Trophoblast cell (in vitro differentiated cells and primary cell): ENCODE measurements at regions not wholly inside any gene's neighbourhood (a gene's known extent, or its start where the extent isn't known, plus 50 kb on each side); places are given as distances from the start of the nearest gene placed in this dataset.
A peak's percentile ranks its signal among the peaks of the same experiment; 100 is the strongest.

Experiments
- DNase-seq, 2 donors: peaks; one replicate each; pipeline ENCODE4 v3.0.0-alpha.2; 2016
- H2AFZ ChIP-seq: 2 replicates; pipeline ENCODE4 v1.6.1; 2013; ENCODE audit warnings: low read length, moderate library complexity, mild to moderate bottlenecking; ENCODE audit not compliant: insufficient read depth, poor library complexity
- H2AK5ac ChIP-seq: 2 replicates; pipeline ENCODE4 v1.6.1; 2013; ENCODE audit warnings: mild to moderate bottlenecking, low read length
- H2BK120ac ChIP-seq: 2 replicates; pipeline ENCODE4 v1.6.1; 2013; ENCODE audit warnings: low read length, mild to moderate bottlenecking, moderate library complexity; ENCODE audit not compliant: insufficient read depth, poor library complexity
- H2BK12ac ChIP-seq: 2 replicates; pipeline ENCODE4 v1.6.1; 2013; ENCODE audit warnings: mild to moderate bottlenecking, low read length, moderate library complexity
- H2BK5ac ChIP-seq: 2 replicates; pipeline ENCODE4 v1.6.1; 2013; ENCODE audit warnings: low read length, low read depth, moderate library complexity, mild to moderate bottlenecking; ENCODE audit not compliant: poor library complexity
- H3K14ac ChIP-seq: 2 replicates; pipeline ENCODE4 v1.6.1; 2013; ENCODE audit warnings: mild to moderate bottlenecking, low read length
- H3K18ac ChIP-seq: 2 replicates; pipeline ENCODE4 v1.6.1; 2013; ENCODE audit warnings: mild to moderate bottlenecking, low read length
- H3K23ac ChIP-seq: 2 replicates; pipeline ENCODE4 v1.6.1; 2013; ENCODE audit warnings: low read length
- H3K27ac ChIP-seq: 2 replicates; pipeline ENCODE4 v1.5.1; 2013; ENCODE audit warnings: low read depth, mild to moderate bottlenecking, inconsistent platforms, low read length, moderate library complexity
- H3K27me3 ChIP-seq: 2 replicates; pipeline ENCODE4 v1.6.1; 2013; ENCODE audit warnings: inconsistent platforms, mild to moderate bottlenecking, low read length, moderate library complexity; ENCODE audit not compliant: insufficient read depth
- H3K36me3 ChIP-seq, 2 experiments: 1 replicate in 1 of 2; 2 replicates in 1 of 2; pipeline ENCODE4 v1.6.1; 2013; ENCODE audit warnings: low read length in 2 of 2, mild to moderate bottlenecking in 2 of 2, moderate library complexity in 1 of 2; ENCODE audit not compliant: insufficient read depth in 2 of 2, control insufficient read depth in 1 of 2
- H3K4ac ChIP-seq: 2 replicates; pipeline ENCODE4 v1.6.1; 2013; ENCODE audit warnings: low read depth, mild to moderate bottlenecking, low read length, moderate library complexity
- H3K4me1 ChIP-seq, 2 experiments: 1 replicate in 1 of 2; 2 replicates in 1 of 2; pipeline ENCODE4 v1.6.1; 2013; ENCODE audit warnings: low read length in 2 of 2, mild to moderate bottlenecking in 2 of 2, moderate library complexity in 1 of 2; ENCODE audit not compliant: insufficient read depth in 2 of 2, control insufficient read depth in 1 of 2
- H3K4me2 ChIP-seq: 2 replicates; pipeline ENCODE4 v1.6.1; 2013; ENCODE audit warnings: inconsistent platforms, mild to moderate bottlenecking, low read length, moderate library complexity
- H3K4me3 ChIP-seq: 2 replicates; pipeline ENCODE4 v1.5.1; 2013; ENCODE audit warnings: mild to moderate bottlenecking, low read depth, low read length, inconsistent platforms
- H3K79me1 ChIP-seq: one replicate; pipeline ENCODE4 v1.6.1; 2013; ENCODE audit warnings: low read length
- H3K79me2 ChIP-seq: 2 replicates; pipeline ENCODE4 v1.6.1; 2013; ENCODE audit warnings: low read length, mild to moderate bottlenecking; ENCODE audit not compliant: control insufficient read depth, insufficient read depth, poor library complexity
- H3K9ac ChIP-seq: 2 replicates; pipeline ENCODE4 v1.6.1; 2013; ENCODE audit warnings: mild to moderate bottlenecking, low read length
- H3K9me3 ChIP-seq: 2 replicates; pipeline ENCODE4 v1.6.1; 2013; ENCODE audit warnings: low read depth, mild to moderate bottlenecking, control low read depth, inconsistent platforms, low read length; ENCODE audit not compliant: insufficient read depth
- H4K12ac ChIP-seq: 2 replicates; pipeline ENCODE4 v1.6.1; 2013; ENCODE audit warnings: low read depth, mild to moderate bottlenecking, low read length, moderate library complexity
- H4K8ac ChIP-seq: 2 replicates; pipeline ENCODE4 v1.6.1; 2013; ENCODE audit warnings: low read depth, mild to moderate bottlenecking, low read length, moderate library complexity
- H4K91ac ChIP-seq: one replicate; pipeline ENCODE4 v1.6.1; 2013; ENCODE audit warnings: low read depth, mild to moderate bottlenecking, low read length, moderate library complexity
- WGBS: extraction: QIAGEN DNeasy Blood & Tissue Kit; methylation state at CpG from one replicate; pipeline ENCODE4 v1.1.7; 2013; ENCODE audit warnings: missing lambda C conversion rate; ENCODE audit not compliant: insufficient read length, insufficient coverage; ENCODE audit errors: extremely low coverage; 5-methylcytosine and 5-hydroxymethylcytosine counted together

GRCh38 chr3:174775603-174776002 is 83.5 kb upstream of the NAALADL2 start:
- H3K36me3 ChIP-seq = no peaks in the 10 kb centered on the region
- no peak overlapping the region for H2AK5ac ChIP-seq
- H3K9me3 ChIP-seq = no peaks in the 10 kb centered on the region
- WGBS = no CpG with 5 or more reads among the region's 3 CpGs
- H3K27me3 ChIP-seq = no peaks in the 10 kb centered on the region
- no peak overlapping the region for H3K27ac ChIP-seq
- no peak overlapping the region for H2AFZ ChIP-seq
- no peak overlapping the region for H2BK5ac ChIP-seq
- no peaks in the 10 kb centered on the region for H3K79me1 ChIP-seq
- no peak overlapping the region for H4K12ac ChIP-seq
- no peak overlapping the region for H2BK12ac ChIP-seq
- H3K79me2 ChIP-seq = no peaks in the 10 kb centered on the region
- no peak overlapping the region for H3K4me3 ChIP-seq
- no peak overlapping the region for H3K4ac ChIP-seq
- H3K4me2 ChIP-seq = no peak overlapping the region
- H4K91ac ChIP-seq = no peak overlapping the region
- H3K9ac ChIP-seq = no peak overlapping the region
- no peak overlapping the region for H3K18ac ChIP-seq
- H3K14ac ChIP-seq = no peak overlapping the region
- H4K8ac ChIP-seq = no peak overlapping the region
- no peak overlapping the region for H2BK120ac ChIP-seq
- no peaks in the 10 kb centered on the region for H3K4me1 ChIP-seq
- peak; percentile 61 to 91 for DNase-seq
- no peak overlapping the region for H3K23ac ChIP-seq

GRCh38 chr3:174776123-174776522 is 83.0 kb upstream of the NAALADL2 start:
- H3K4me1 ChIP-seq = no peaks in the 10 kb centered on the region
- no peak overlapping the region for H3K9ac ChIP-seq
- H3K79me2 ChIP-seq = no peaks in the 10 kb centered on the region

GRCh38 chr3:174776636-174777035 is 82.5 kb upstream of the NAALADL2 start:
- no peak overlapping the region for H2BK12ac ChIP-seq
- H3K4me3 ChIP-seq = no peak overlapping the region
- no peaks in the 10 kb centered on the region for H3K4me1 ChIP-seq
- no CpG with 5 or more reads among the region's 2 CpGs for WGBS
- no peak overlapping the region for H4K8ac ChIP-seq
- no peaks in the 10 kb centered on the region for H3K27me3 ChIP-seq
- no peaks in the 10 kb centered on the region for H3K36me3 ChIP-seq
- H4K91ac ChIP-seq = no peak overlapping the region
- no peak overlapping the region for H3K27ac ChIP-seq
- no peak overlapping the region for H3K14ac ChIP-seq
- H3K23ac ChIP-seq = no peak overlapping the region
- H3K9ac ChIP-seq = no peak overlapping the region
- no peak overlapping the region for H2BK5ac ChIP-seq
- no peaks in the 10 kb centered on the region for H3K9me3 ChIP-seq
- no peak overlapping the region for H2AK5ac ChIP-seq
- DNase-seq = peak in 1 of 2 donors; percentile 52
- no peak overlapping the region for H3K4ac ChIP-seq
- no peak overlapping the region for H4K12ac ChIP-seq
- H3K79me2 ChIP-seq = no peaks in the 10 kb centered on the region
- H3K18ac ChIP-seq = no peak overlapping the region
- H2AFZ ChIP-seq = no peak overlapping the region
- no peak overlapping the region for H2BK120ac ChIP-seq
- no peaks in the 10 kb centered on the region for H3K79me1 ChIP-seq
- H3K4me2 ChIP-seq = no peak overlapping the region

More at GRCh38 chr3:174776123-174776522, 83.0 kb upstream of the NAALADL2 start:
- Histone ChIP-seq H4K91ac (no peak overlapping the region), H2BK5ac (no peak overlapping the region), H3K36me3 (no peaks in the 10 kb centered on the region), H3K4me2 (no peak overlapping the region), H2AFZ (no peak overlapping the region), H2BK120ac (no peak overlapping the region), H3K23ac (no peak overlapping the region), H3K4ac (no peak overlapping the region), H3K79me1 (no peaks in the 10 kb centered on the region), H3K14ac (no peak overlapping the region), H2BK12ac (no peak overlapping the region), H4K8ac (no peak overlapping the region), H3K9me3 (no peaks in the 10 kb centered on the region), H3K4me3 (no peak overlapping the region), H3K18ac (no peak overlapping the region), H4K12ac (no peak overlapping the region), H2AK5ac (no peak overlapping the region), H3K27me3 (no peaks in the 10 kb centered on the region), H3K27ac (no peak overlapping the region)
- WGBS = no CpG with 5 or more reads among the region's 4 CpGs
- peak; percentile 87 to 99 for DNase-seq

- no peak overlapping the region for H3K9ac ChIP-seq
- peak in 1 of 2 donors; percentile 17 for DNase-seq
- no peak overlapping the region for H3K4me2 ChIP-seq
- H2AFZ ChIP-seq = no peak overlapping the region
- H3K14ac ChIP-seq = no peak overlapping the region
- H3K18ac ChIP-seq = no peak overlapping the region
- H3K27me3 ChIP-seq = no peaks in the 10 kb centered on the region
- H3K36me3 ChIP-seq = no peaks in the 10 kb centered on the region
- H2BK120ac ChIP-seq = no peak overlapping the region
- H3K4me3 ChIP-seq = no peak overlapping the region
- no peak overlapping the region for H2AK5ac ChIP-seq
- no peak overlapping the region for H4K8ac ChIP-seq
- H3K27ac ChIP-seq = no peak overlapping the region
- H3K79me2 ChIP-seq = no peaks in the 10 kb centered on the region
- no peak overlapping the region for H2BK12ac ChIP-seq
- no peaks in the 10 kb centered on the region for H3K4me1 ChIP-seq
- H4K12ac ChIP-seq = no peak overlapping the region
- H3K9me3 ChIP-seq = no peaks in the 10 kb centered on the region
- no peaks in the 10 kb centered on the region for H3K79me1 ChIP-seq
- H3K4ac ChIP-seq = no peak overlapping the region
- H3K23ac ChIP-seq = no peak overlapping the region
- no peak overlapping the region for H4K91ac ChIP-seq
- no peak overlapping the region for H2BK5ac ChIP-seq
These were observed 81.3 kb upstream of the NAALADL2 start for GRCh38 chr3:174777813-174778212.
